DMS79 (cell line): ENCODE measurements at regions not wholly inside any gene's neighbourhood (a gene's known extent, or its start where the extent isn't known, plus 50 kb on each side); places are given as distances from the start of the nearest gene placed in this dataset.
"Not testable (repeated sequence)": the region's sequence is repeated elsewhere in the genome, so short reads cannot be mapped to it uniquely, and the experiment has no call there.

Experiments used
- DNase-seq: peaks from one replicate; lab custom pipeline; 2025; lab: John Stamatoyannopoulos, UW

DNA sequence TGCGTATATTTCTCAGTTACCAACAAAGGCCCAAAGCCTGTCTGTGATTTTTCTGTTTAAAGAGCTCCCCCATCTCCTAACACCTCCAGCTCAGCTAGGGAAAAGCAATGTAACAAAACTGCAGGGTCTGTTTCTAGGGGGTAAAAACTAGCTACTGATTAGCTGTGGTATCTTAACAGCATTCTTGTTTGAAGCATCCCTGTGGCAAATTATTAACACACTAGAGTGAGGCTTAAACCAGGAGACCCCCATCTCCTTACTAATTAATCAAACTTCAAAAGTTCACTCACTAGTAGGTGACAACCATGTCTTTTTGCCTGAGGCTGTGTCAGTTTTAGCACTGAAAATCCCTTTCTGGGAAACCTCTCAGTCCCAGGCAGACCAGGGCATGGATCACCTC is 186.2 kb upstream of the PARD3B start:
- DNase-seq: no peak

- DNase-seq: no peak
Measured at GRCh38 chr2:204360218-204361007, 184.9 kb upstream of the PARD3B start.

DNA sequence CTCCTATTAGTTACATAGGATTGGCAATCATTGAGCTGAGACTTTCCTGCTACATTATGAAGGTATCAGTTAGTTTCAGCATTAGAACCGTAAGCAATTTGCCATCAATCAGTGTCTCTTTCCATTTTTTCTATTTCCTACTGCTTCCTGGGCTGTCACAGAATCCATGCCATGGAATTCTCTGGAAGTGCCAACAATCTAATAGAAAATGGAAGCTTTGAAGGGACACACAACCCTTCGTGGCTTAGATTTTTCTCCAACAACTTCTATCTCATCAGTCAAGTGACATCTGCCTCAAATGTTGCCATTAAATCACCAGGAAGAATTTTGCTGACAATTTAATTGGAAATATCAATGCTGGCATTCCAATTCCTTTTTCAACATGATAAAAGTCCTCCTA is 183.5 kb upstream of the PARD3B start:
- DNase-seq: no peak

GRCh38 chr2:204362581-204362980 is 182.7 kb upstream of the PARD3B start:
- no peak for DNase-seq

DNA sequence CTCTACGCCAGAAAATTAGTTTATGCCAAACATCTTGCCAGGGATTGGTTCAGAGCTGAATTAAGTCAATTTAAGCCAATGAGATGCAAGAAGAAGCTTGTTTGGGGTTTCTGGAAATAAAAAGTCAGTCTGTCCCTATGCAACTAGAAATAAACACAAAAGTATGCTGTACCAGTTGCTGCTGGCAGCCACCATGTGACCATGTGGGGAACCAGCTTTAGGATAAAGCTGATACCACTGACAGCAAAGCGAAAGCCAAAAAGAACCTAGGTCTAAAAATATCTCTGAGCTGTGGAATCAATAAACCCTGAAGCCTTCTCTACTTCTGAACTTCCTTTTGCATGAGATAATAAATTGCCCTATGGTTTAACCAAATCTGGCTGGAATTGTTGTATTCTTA is 181.8 kb upstream of the PARD3B start:
- no peak for DNase-seq

- DNase-seq: no peak
Measured at GRCh38 chr2:204364860-204365535, 180.3 kb upstream of the PARD3B start.

- DNase-seq: no peak
Measured at GRCh38 chr2:204365811-204366210, 179.5 kb upstream of the PARD3B start.

DNA sequence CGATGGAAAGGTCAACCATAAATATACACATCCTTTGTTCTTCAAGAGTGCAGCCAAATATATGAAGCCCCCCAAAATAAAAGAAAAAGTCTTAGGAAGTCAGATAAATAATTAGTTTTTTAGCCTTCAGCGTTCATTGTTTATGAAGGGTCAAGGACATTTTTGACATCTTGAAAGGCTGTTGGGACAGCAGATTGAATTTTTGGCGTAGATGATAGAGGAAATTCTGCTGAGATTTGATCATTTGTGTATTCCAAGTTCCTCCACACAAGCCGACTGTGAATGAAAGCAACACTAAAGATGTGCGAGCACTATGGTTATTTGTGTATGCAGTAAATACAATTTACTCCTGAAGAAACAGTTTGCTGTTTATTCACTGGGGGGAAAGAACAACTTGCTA is 177.8 kb upstream of the PARD3B start:
- no peak for DNase-seq

- DNase-seq: no peak
Measured at GRCh38 chr2:204370172-204370718, 175.0 kb upstream of the PARD3B start.

GRCh38 chr2:204373942-204374341 is 171.3 kb upstream of the PARD3B start:
- no peak for DNase-seq

GRCh38 chr2:204380141-204380881 is 165.0 kb upstream of the PARD3B start:
- DNase-seq: no peak

- no peak for DNase-seq
Measured at GRCh38 chr2:204386668-204387067, 158.6 kb upstream of the PARD3B start.

- DNase-seq: no peak
Measured at GRCh38 chr2:204389120-204389519, 156.2 kb upstream of the PARD3B start.

DNA sequence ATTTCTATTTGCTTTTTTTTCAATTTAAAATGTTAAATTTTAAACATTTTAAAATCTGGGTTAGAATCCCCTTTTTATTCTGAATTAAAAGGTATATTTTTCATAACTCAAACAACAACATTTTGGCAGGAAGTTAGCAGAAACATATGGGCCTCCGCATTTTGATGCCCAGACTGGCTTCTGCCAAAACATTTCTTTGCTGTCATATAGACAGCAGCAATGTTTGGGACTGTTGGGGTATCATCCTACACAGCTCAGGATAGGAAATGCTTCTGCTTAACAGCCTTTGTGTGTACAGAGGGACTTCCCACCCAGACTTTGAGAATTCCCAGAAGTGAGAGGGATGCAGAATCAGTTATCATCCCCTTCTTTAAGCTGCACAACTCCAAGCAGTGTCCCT is 155.4 kb upstream of the PARD3B start:
- no peak for DNase-seq

- DNase-seq: no peak
Measured at GRCh38 chr2:204395539-204395938, 149.7 kb upstream of the PARD3B start.

- DNase-seq: no peak
Measured at GRCh38 chr2:204401114-204401513, 144.2 kb upstream of the PARD3B start.

- peak; percentile 84 for DNase-seq
Measured at GRCh38 chr2:204407204-204408014, 137.9 kb upstream of the PARD3B start.

GRCh38 chr2:204412782-204413181 is 132.5 kb upstream of the PARD3B start:
- not testable (repeated sequence) for DNase-seq

- DNase-seq: no peak
Measured at GRCh38 chr2:204415406-204416181, 129.7 kb upstream of the PARD3B start.

DNA sequence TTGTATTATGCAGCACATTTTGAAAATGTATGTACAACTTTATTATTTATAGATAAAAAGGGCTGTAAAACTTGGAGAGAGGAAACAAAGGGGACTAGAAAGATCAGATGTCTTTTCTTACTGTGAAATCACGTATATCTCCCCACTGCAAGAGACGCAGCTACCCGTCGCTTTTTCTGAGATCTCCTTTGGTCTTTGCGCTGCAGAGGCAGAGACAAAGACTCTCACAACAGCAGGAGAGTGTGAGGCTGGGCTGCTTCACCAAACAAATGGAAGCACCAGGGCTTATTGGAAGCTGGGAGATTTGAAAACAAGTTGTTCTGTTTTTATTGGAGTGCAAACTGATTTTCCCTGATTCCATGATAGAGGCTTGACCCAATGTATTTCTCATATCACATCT is 129.0 kb upstream of the PARD3B start:
- DNase-seq: no peak

- no peak for DNase-seq
Measured at GRCh38 chr2:204425821-204426220, 119.5 kb upstream of the PARD3B start.
